Osteocyte (in vitro differentiated cells): ENCODE measurements at regions not wholly inside any gene's neighbourhood (a gene's known extent, or its start where the extent isn't known, plus 50 kb on each side); places are given as distances from the start of the nearest gene placed in this dataset.

Experiments used
- DNase-seq: peaks from one replicate; pipeline ENCODE4 v3.0.0; 2021; ENCODE audit warnings: mixed read lengths; ENCODE audit not compliant: unreplicated experiment; ENCODE audit errors: extremely low spot score
- H3K27ac Mint-ChIP-seq: one replicate; pipeline ENCODE4 v1.8.0; 2021; ENCODE audit warnings: mild to moderate bottlenecking, mixed read lengths; ENCODE audit not compliant: unreplicated experiment
- H3K27me3 Mint-ChIP-seq: one replicate; pipeline ENCODE4 v1.8.0; 2021; ENCODE audit warnings: mixed read lengths; ENCODE audit not compliant: unreplicated experiment
- H3K36me3 Mint-ChIP-seq: one replicate; pipeline ENCODE4 v1.8.0; 2021; ENCODE audit warnings: mixed read lengths; ENCODE audit not compliant: unreplicated experiment
- H3K4me1 Mint-ChIP-seq: one replicate; pipeline ENCODE4 v1.8.0; 2021; ENCODE audit warnings: mixed read lengths; ENCODE audit not compliant: unreplicated experiment
- H3K4me3 Mint-ChIP-seq: one replicate; pipeline ENCODE4 v1.8.0; 2021; ENCODE audit warnings: mild to moderate bottlenecking, moderate library complexity, mixed read lengths; ENCODE audit not compliant: unreplicated experiment
- H3K9me3 Mint-ChIP-seq: one replicate; pipeline ENCODE4 v1.8.0; 2021; ENCODE audit warnings: mixed read lengths; ENCODE audit not compliant: unreplicated experiment
- TF ChIP-seq, protein P1 (sequence below): fragments of 200-600 bp; sonication (generic); IDR thresholded peaks from 2 replicates; pipeline ENCODE4 v1.5.0; 2021; ENCODE audit warnings: antibody characterized with exemption, mild to moderate bottlenecking, moderate library complexity

DNA sequence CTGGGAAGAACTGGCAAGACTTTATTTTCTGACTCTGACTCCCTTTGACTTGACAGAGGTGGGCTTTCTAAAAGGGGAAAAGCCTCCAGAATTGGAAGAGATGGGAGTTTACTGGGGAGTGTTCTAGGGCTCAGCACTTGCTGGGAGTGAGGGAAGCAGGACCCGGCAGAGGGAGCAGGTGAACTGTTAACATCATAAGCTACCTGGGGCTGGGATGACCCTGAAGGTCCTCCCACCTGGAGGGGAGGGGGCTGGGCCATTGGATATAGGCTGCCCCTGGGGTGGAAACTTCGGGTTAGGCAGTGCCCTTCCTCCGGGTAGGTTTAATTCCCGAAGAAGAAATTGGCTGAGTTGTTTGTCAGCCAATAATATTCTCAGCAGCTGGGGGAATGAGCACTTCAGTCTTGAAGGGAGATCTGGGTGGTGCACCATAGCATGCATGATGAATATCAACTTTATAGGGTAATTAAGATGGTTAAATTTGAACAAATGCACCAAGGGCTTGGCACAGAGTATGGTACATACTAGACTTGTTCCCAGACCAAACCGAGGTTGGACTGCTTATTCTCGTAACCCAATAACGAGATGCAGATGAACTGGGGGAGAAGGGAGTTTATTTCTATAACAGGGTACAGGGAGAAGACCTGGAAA is 337.0 kb downstream of the HAPSTR1 start:
- H3K27ac Mint-ChIP-seq = no peak overlapping the region
- H3K4me3 Mint-ChIP-seq = no peak overlapping the region
- H3K27me3 Mint-ChIP-seq = no peaks in the 10 kb centered on the region
- peaks cover 4% of the 10 kb centered on the region for H3K9me3 Mint-ChIP-seq
- TF ChIP-seq, protein P1, sequence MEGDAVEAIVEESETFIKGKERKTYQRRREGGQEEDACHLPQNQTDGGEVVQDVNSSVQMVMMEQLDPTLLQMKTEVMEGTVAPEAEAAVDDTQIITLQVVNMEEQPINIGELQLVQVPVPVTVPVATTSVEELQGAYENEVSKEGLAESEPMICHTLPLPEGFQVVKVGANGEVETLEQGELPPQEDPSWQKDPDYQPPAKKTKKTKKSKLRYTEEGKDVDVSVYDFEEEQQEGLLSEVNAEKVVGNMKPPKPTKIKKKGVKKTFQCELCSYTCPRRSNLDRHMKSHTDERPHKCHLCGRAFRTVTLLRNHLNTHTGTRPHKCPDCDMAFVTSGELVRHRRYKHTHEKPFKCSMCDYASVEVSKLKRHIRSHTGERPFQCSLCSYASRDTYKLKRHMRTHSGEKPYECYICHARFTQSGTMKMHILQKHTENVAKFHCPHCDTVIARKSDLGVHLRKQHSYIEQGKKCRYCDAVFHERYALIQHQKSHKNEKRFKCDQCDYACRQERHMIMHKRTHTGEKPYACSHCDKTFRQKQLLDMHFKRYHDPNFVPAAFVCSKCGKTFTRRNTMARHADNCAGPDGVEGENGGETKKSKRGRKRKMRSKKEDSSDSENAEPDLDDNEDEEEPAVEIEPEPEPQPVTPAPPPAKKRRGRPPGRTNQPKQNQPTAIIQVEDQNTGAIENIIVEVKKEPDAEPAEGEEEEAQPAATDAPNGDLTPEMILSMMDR = no peak
- DNase-seq = peak; percentile 59
- no peaks in the 10 kb centered on the region for H3K36me3 Mint-ChIP-seq
- no peaks in the 10 kb centered on the region for H3K4me1 Mint-ChIP-seq

DNA sequence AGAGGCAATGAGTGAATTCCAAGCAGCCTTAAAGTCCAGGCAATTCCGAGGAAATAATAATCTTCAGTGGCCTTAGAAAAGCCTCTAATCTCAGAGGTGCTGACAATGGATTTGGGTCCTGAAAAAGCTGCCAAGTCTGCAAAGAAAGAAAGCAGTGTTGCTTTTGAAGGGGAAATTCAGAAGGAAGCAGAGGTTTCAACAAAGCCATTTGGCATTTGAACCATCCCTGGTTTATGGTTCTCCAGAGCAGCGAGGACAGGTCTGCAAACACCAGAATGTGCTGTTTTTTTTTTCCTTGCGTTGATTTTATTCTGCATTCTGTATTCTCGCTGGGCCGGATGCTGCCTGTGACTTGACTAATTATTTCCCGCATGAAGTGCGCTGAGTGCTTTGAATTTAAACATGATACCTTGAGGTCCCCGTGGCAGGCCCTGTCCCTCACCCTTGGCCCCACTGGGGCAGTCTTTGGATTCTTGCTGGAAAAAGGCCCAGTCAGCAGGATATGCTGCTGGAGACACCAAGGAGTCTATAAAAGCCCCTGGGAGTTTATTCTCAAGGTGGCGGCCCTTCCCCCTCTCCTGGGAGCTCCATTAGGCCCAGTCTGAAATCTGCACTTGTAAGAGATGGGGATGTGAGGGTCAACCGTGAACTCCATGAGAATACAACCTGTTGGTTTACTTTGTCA is 338.3 kb downstream of the HAPSTR1 start:
- no peaks in the 10 kb centered on the region for H3K4me1 Mint-ChIP-seq
- no peak overlapping the region for H3K27ac Mint-ChIP-seq
- H3K36me3 Mint-ChIP-seq = no peaks in the 10 kb centered on the region
- H3K4me3 Mint-ChIP-seq = no peak overlapping the region
- DNase-seq = peak; percentile 68
- H3K27me3 Mint-ChIP-seq = no peaks in the 10 kb centered on the region
- TF ChIP-seq, protein P1 = no peak
- peaks cover 4% of the 10 kb centered on the region for H3K9me3 Mint-ChIP-seq

DNA sequence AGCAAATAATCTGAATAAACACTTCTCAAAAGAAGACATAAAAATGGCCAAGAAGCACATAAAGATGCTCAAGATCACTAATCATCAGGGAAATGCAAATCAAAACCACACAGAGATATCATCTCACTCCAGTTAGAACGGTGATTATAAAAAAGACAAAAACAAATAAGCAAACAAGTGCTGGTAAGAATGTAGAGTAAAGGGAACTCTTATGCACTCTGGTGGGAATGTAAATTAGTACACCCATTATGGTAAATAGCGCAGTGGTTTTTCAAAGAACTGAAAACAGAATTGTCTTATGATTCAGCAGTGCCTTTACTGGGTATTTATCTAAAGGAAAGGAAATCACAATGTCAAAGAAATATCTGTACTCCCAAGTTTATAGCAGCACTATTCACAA is 343.2 kb downstream of the HAPSTR1 start:
- Mint-ChIP-seq H3K27ac (no peak overlapping the region), H3K36me3 (no peaks in the 10 kb centered on the region), H3K9me3 (peaks cover 3% of the 10 kb centered on the region), H3K4me1 (no peaks in the 10 kb centered on the region), H3K4me3 (no peak overlapping the region), H3K27me3 (no peaks in the 10 kb centered on the region)
- TF ChIP-seq, protein P1 = no peak
- no peak for DNase-seq

DNA sequence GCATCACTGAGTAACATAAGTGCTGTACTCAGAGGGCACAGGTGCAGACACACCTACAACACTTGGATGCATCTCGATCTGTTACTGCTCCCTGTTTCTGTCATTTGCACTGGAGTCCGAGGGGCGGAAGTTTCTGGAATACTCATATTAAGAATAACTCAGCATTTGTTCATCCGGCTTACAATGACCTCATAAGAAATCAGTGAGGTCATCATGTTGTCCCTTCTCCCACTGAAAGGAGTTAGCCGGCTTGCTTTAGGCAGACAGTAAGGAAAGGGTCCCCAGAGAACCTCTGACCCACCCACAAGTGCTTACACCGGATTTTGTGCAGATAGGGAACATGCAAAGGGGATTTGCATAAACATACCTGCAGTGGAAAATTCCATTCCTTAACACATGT is 344.7 kb downstream of the HAPSTR1 start:
- Mint-ChIP-seq H3K27ac (no peak overlapping the region), H3K27me3 (no peaks in the 10 kb centered on the region), H3K4me3 (no peak overlapping the region), H3K4me1 (no peaks in the 10 kb centered on the region), H3K9me3 (peaks cover 3% of the 10 kb centered on the region), H3K36me3 (no peaks in the 10 kb centered on the region)
- TF ChIP-seq, protein P1 = no peak
- no peak for DNase-seq

DNA sequence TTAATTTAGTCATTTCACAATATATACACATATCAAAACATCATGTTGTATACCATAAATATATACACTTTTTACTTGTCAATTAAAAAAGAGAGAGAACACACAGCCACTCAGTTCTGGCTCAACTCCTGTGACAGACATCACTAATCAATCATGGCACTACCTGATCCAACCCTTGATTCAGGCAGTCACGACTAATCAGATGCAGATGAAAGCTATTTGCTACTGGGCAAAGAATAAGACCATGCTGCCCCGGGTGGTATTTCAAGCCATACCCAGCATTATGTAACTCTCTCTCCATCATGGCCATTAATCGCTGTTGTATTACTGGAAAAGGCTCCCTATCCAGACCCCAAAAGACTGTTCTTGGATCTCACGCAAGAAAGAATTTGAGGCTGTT is 345.7 kb downstream of the HAPSTR1 start:
- no peak for DNase-seq
- Mint-ChIP-seq H3K36me3 (no peaks in the 10 kb centered on the region), H3K27me3 (no peaks in the 10 kb centered on the region), H3K27ac (no peak overlapping the region), H3K4me1 (no peaks in the 10 kb centered on the region), H3K9me3 (peaks cover 3% of the 10 kb centered on the region), H3K4me3 (no peak overlapping the region)
- TF ChIP-seq, protein P1 = no peak
